ENCODE measurements at regions not wholly inside any gene's neighbourhood (a gene's known extent, or its start where the extent isn't known, plus 50 kb on each side); places are given as distances from the start of the nearest gene placed in this dataset.

- 70 to 84% (median 81%) methylated on average over 7 to 8 of the region's 8 CpGs for WGBS, 5 donors
- intact Hi-C loops (cut with DNase I; ENCODE audit: low total_unique reads): no loop called here
- Histone ChIP-seq H3K4me3 (no peak overlapping the region), H3K36me3 (no peaks in the 10 kb centered on the region), H3K9me3 (no peaks in the 10 kb centered on the region), H3K27me3 (replicated peaks in 1 of 7) (no peaks in the 10 kb centered on the region), H3K4me1 (peaks cover 0 to 28% (median 0%) of the 10 kb centered on the region in 6 donors), H3K27ac (no peak overlapping the region)
- TF ChIP-seq POLR2A (IDR thresholded peaks at IDR 0.05): no peak
- TF ChIP-seq POLR2AphosphoS5 (IDR thresholded peaks at IDR 0.05): peak in 1 of 3 donors; percentile 35
- no peak for DNase-seq
These were observed 265.1 kb upstream of the ZNF32 start for GRCh38 chr10:43913676-43914235.

GRCh38 chr10:43912469-43912868 is 263.8 kb upstream of the ZNF32 start:
- Histone ChIP-seq H3K27ac (no peak overlapping the region), H3K9me3 (no peaks in the 10 kb centered on the region), H3K27me3 (replicated peaks in 1 of 7) (no peaks in the 10 kb centered on the region), H3K4me1 (peaks cover 0 to 28% (median 0%) of the 10 kb centered on the region in 6 donors), H3K36me3 (no peaks in the 10 kb centered on the region), H3K4me3 (no peak overlapping the region)
- DNase-seq: no peak
- WGBS, 5 donors: 38 to 57% (median 45%) methylated on average over 3 of the region's 3 CpGs
- intact Hi-C loops (cut with DNase I; ENCODE audit: low total_unique reads): no loop called here
- no peak for TF ChIP-seq POLR2A (IDR thresholded peaks at IDR 0.05)
- TF ChIP-seq CTCF (IDR thresholded peaks at IDR 0.05 in 8 of 11, conservative IDR thresholded peaks at IDR 0.05 in 3 of 11): no peak
- TF ChIP-seq POLR2AphosphoS5 (IDR thresholded peaks at IDR 0.05): no peak

GRCh38 chr10:43906490-43906889 is 257.8 kb upstream of the ZNF32 start:
- Histone ChIP-seq H3K27me3 (replicated peaks in 1 of 7) (peaks cover 0 to 4% (median 0%) of the 10 kb centered on the region in 7 donors), H3K27ac (peak overlapping the region in 7 of 8 donors; percentile 2 to 61 (median 40)), H3K9me3 (no peaks in the 10 kb centered on the region), H3K4me1 (peaks cover 0 to 32% (median 12%) of the 10 kb centered on the region in 6 donors), H3K4me3 (no peak overlapping the region), H3K36me3 (no peaks in the 10 kb centered on the region)
- TF ChIP-seq POLR2AphosphoS5 (IDR thresholded peaks at IDR 0.05): peak in 2 of 3 donors; percentile 22 to 51
- no peak for TF ChIP-seq POLR2A (IDR thresholded peaks at IDR 0.05)
- intact Hi-C loops (cut with DNase I; ENCODE audit: low total_unique reads): no loop called here
- no peak for DNase-seq
- WGBS, 5 donors: 39 to 54% (median 49%) methylated on average over 8 of the region's 8 CpGs

GRCh38 chr10:43905512-43906236 is 257.0 kb upstream of the ZNF32 start:
- intact Hi-C loops (cut with DNase I; ENCODE audit: low total_unique reads): no loop called here
- 19 to 29% (median 25%) methylated on average over 10 of the region's 10 CpGs for WGBS, 5 donors

More at GRCh38 chr10:43905512-43906236, 257.0 kb upstream of the ZNF32 start:
- H3K9me3 ChIP-seq: no peaks in the 10 kb centered on the region
- peaks cover 0 to 4% (median 0%) of the 10 kb centered on the region in 7 donors for H3K27me3 ChIP-seq (replicated peaks in 1 of 7)
- H3K4me3 ChIP-seq: no peak overlapping the region
- H3K36me3 ChIP-seq: no peaks in the 10 kb centered on the region
- TF ChIP-seq CTCF (IDR thresholded peaks at IDR 0.05 in 8 of 11, conservative IDR thresholded peaks at IDR 0.05 in 3 of 11): no peak
- TF ChIP-seq POLR2AphosphoS5 (IDR thresholded peaks at IDR 0.05): no peak
- TF ChIP-seq POLR2A (IDR thresholded peaks at IDR 0.05): no peak
- H3K27ac ChIP-seq: peak overlapping the region in 5 of 8 donors; percentile 7 to 61 (median 40)
- H3K4me1 ChIP-seq: peaks cover 0 to 24% (median 12%) of the 10 kb centered on the region in 6 donors
- no peak for DNase-seq
